ENCODE measurements at regions not wholly inside any gene's neighbourhood (a gene's known extent, or its start where the extent isn't known, plus 50 kb on each side); places are given as distances from the start of the nearest gene placed in this dataset.

- TF ChIP-seq CTCF (conservative IDR thresholded peaks at IDR 0.05; ENCODE audit: low read length) = no peak
- no peak for TF ChIP-seq EZH2phosphoT487 (IDR thresholded peaks at IDR 0.05; ENCODE audit: borderline replicate concordance, low read depth, low read length)
Measured at GRCh38 chr7:84274029-84274638, 79.5 kb upstream of the SEMA3A start.
